SHP77 treated with DMSO at 0.1 percent for 48 hours (cell line): ENCODE measurements at regions not wholly inside any gene's neighbourhood (a gene's known extent, or its start where the extent isn't known, plus 50 kb on each side); places are given as distances from the start of the nearest gene placed in this dataset.
A peak's percentile ranks its signal among the peaks of the same experiment; 100 is the strongest.
"Not testable (repeated sequence)": the region's sequence is repeated elsewhere in the genome, so short reads cannot be mapped to it uniquely, and the experiment has no call there.

Experiments used
- DNase-seq: peaks from one replicate; lab custom pipeline; 2025; lab: John Stamatoyannopoulos, UW

GRCh38 chr7:119879835-119880234 is 393.1 kb upstream of the KCND2 start:
- no peak for DNase-seq

GRCh38 chr7:119886007-119886406 is 387.0 kb upstream of the KCND2 start:
- DNase-seq: no peak

- DNase-seq: not testable (repeated sequence)
Observed at GRCh38 chr7:119886525-119886924, 386.4 kb upstream of the KCND2 start.

DNA sequence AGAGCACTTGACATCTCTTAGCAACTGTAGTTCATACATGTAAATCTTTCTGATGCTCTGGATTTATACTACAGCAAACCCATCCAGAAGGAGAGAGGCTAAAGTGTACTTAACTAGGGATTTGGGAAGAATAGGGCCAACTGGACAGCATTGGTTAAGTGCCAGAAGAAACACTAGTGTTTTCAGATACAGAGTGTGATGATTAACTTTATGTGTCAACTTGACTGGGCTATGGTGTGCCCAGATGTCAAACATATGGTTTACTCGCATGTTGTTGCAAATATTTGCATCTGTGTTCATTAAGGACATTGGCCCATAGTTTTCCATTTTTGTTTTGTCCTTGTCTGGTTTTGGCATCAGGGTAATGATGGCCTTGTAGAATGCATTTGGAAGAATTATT is 384.7 kb upstream of the KCND2 start:
- DNase-seq: no peak

- DNase-seq: no peak
Observed at GRCh38 chr7:119890631-119891030, 382.3 kb upstream of the KCND2 start.

GRCh38 chr7:119895320-119895719 is 377.7 kb upstream of the KCND2 start:
- DNase-seq: no peak

DNA sequence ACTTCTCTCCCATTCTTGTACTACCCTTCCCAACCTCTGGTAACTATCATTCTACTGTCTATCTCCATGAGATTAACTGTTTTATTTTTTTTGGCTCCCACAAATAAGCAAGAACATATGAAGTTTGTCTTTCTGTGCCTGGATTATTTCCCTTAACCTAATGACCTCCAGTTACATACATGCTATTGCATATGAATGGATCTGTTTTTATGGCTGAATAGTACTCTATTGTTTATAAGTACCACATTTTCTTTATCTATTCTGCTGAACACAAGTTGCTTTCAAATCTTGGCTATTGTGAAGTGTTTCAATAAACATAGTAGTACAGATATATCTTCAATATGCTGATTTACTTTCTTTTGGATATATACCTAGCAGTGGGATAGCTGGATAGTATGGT is 376.6 kb upstream of the KCND2 start:
- no peak for DNase-seq

DNA sequence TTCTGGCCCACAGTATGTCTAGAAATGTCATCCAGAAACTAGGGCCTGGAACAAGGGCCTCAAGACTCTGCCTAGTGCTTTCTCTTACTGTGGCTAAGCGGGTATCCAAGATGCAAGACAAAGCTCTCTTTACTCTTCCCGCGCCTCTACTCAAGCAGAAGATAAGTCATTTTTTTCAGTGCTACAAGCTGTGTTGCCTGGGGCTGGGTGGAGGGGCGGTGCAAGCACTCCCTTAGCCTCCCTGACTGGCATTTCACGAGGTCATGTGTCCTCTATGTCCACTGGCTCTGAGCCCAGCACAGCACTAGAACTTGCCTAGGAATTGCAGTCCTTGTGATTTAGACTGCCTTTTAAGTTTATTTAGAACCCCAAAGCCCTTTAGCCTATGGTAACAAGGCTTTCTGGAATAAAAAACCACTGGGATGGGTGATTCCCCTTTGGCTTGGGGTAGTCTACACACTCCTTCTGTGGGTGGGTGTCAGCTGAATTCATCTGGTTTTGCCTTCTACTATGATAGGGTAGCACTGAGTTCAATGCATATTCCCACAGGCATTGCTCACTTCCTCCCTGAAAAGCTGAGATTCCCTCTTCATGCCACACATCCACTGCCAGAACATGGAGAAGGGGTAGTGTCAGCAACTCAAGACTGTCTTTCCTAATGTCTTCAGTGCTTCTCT is 371.8 kb upstream of the KCND2 start:
- no peak for DNase-seq

- DNase-seq: no peak
Observed at GRCh38 chr7:119903085-119903484, 369.9 kb upstream of the KCND2 start.

DNA sequence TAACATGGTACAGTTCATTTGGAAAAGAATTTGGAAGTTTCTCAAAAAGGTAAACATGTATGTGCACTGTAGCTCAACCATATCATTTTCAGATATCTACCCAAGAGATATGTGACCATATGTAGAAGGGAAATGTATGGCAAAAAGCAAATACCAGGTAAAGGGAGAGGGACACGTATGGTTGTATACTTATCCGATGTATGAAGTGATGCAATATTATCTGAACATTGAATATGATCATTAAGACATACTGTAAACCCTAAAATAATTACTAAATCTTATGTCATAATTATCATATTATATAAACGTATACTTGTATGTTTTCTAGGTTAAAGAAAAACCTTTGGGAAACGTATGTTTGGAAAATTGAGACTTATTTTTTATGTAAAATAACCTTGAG is 367.5 kb upstream of the KCND2 start:
- no peak for DNase-seq

DNA sequence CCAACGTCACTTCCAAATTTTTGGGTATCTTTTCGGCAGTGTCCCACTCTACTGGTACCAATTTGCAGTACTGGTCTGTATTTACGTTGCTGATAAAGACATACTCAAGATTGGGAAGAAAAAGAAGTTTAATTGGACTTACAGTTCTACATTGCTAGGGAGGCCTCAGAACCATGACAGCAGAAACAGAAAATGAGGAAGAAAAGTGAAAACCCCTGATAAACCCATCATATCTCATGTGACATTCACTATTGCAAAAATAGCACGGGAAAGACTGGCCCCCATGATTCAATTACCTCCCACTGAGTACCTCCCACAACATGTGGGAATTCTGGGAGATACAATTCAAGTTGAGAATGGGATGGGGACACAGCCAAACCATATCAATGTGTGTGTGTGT is 364.0 kb upstream of the KCND2 start:
- no peak for DNase-seq

DNA sequence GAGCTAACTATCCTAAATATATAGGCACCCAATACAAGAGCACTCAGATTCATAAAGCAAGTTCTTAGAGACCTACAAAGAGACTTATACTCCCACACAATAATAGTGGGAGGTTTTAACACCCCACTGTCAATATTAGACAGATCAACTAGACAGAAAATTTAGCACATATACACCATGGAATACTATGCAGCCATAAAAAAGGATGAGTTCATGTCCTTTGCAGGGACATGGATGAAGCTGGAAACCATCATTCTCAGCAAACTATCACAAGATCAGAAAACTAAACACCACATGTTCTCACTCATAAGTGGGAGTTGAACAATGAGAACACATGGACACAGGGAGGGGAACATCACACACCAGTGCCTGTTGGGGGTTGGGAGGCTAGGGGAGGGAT is 358.9 kb upstream of the KCND2 start:
- DNase-seq: not testable (repeated sequence)

DNA sequence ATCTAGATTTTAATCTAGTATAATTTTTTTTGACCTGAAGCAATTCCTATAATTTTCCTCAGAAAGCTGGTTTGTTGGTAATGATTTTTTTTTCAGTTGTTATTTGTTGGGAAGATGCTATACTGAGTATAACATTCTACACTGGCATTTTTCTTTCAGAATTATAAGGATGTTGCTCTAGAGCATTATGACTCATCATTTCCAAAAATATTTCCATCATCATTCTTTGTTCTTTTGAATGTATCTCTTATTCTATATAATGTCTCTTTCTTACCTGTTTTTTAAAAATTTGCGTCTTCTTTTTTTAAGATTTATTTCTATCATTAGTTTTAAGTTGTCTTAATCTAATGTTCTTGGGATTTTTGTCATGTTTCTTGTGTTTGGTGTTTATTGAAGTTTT is 356.5 kb upstream of the KCND2 start:
- DNase-seq: no peak

- DNase-seq: no peak
Observed at GRCh38 chr7:119918185-119918584, 354.8 kb upstream of the KCND2 start.

GRCh38 chr7:119919986-119920385 is 353.0 kb upstream of the KCND2 start:
- no peak for DNase-seq

GRCh38 chr7:119925581-119926289 is 347.2 kb upstream of the KCND2 start:
- DNase-seq: no peak

DNA sequence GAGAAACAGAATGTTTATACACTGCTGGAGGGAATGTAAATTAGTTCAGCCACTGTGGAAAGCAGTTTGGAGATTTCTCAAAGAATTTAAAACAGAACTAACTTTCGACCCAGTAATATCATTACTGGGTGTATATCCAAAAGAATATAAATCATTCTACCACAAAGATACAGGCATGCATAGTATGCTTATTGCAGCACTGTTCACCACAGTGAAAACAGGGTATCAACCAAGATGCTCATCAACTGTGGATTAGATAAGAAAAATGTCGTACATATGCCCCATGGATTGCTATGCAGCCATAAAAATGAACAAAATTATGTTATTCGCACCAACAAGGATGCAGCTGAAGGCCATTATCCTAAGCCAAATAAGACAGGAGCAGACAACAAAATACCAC is 343.1 kb upstream of the KCND2 start:
- no peak for DNase-seq

DNA sequence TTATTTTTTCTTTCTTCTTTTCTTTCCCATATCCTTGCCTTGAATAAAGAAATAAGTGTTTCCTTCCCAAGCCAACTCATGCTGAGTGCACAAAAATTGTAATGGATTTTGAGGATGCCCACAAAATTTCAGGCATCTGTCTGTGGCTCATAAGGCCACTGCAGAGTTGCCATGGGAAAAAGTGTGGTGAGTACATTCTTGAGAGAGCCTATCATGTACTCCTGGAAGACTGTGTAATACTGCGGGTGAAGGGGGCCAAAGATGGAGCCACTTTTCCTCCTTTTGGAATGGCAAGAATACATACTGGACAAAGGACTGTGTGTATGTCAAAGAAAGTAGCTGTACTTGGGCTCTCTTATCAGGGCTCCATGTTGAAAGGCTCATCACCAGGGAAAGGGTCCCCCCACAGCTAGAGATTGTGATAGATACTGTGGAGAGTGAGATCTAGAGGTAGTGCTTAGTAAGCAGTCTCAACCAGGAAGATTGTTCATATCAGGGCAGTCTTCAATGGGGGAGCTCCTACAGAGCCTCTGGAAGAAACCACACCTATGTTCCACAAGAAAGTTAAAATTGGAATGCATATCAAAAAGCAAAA is 341.6 kb upstream of the KCND2 start:
- DNase-seq: no peak

- peak; percentile 16 for DNase-seq
Observed at GRCh38 chr7:119935418-119936025, 337.5 kb upstream of the KCND2 start.

DNA sequence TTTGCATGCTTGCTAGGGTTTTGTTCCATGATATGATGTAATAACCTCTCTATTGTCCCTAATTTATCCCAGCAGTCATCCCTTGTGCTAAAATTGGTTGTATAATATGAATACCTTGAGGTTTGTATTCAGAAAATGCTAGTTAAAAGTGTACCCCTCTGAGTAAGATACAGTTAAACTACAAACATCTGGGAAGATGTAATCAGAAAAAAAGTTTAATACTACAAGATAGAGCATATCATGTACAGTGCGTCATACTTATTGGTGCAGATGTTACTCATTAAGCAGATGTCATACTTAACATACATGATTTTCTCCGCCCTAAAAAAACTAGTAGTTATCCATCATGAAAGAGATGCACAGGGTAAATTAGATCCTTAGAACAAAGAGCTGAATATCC is 336.1 kb upstream of the KCND2 start:
- no peak for DNase-seq

GRCh38 chr7:119937745-119938144 is 335.2 kb upstream of the KCND2 start:
- DNase-seq: no peak

DNA sequence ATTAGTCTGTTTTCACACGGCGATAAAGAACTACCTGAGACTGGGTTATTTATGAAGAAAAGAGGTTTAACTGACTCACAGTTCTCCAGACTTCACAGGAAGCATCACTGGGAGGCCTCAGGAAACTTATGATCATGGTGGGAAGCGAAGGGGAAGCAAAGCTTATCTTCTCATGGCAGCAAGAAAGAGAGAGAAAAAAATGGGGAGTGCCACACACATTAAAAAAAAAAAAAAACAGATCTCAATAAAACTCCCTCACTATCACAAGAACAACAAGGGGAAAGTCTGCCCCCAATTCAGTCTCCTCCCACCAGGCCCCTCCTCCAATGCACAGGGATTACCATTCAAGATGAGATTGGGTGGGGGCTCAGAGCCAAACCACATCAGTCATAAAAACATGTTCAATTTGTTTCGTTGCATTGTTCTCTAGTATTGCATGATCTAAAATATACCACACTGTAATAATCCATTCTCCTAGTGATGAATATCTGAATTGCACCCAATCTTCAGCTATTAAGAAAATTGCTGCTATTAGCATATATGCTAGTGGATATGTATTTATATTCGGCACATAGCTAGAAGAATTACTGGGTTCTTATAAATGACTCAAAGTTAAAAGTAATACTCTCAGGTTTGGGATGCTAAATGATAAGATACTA is 328.9 kb upstream of the KCND2 start:
- no peak for DNase-seq

DNA sequence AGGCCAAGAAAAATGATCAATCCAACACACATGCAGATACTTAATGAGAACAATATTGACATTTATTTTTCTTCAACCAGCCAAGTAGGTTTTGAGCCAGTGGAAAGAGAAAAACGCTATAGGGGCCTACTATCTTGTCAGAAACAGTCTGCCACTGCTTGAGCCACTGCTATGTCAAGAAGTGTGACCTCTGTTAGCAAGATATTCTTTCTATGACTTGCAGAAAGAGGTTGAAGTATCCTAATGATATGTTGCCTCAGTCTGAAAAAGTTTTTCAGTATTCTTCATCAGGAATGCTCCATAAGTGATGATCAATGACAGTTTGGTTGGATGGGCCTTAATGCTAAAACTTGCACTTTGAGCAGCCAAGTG is 328.4 kb upstream of the KCND2 start:
- no peak for DNase-seq
